GM13977 (cell line): ENCODE measurements at regions not wholly inside any gene's neighbourhood (a gene's known extent, or its start where the extent isn't known, plus 50 kb on each side); places are given as distances from the start of the nearest gene placed in this dataset.
"Not testable (repeated sequence)": the region's sequence is repeated elsewhere in the genome, so short reads cannot be mapped to it uniquely, and the experiment has no call there.

Source experiments
- DNase-seq: peaks from one replicate; pipeline ENCODE4 v3.0.0; 2012; ENCODE audit warnings: low spot score
- in situ Hi-C: fragments of 300-500 bp; cut with MboI; formaldehyde crosslinking; loops from one replicate; pipeline ENCODE4 v1.12.0; 2022; ENCODE audit warnings: low sequenced_read_pairs, low pct_unique_long_range_greater_than_20kb, mixed read lengths, inconsistent platforms; ENCODE audit not compliant: unreplicated experiment
- TF ChIP-seq, protein P1 (sequence below): IDR thresholded peaks from 2 replicates; pipeline ENCODE4 v1.5.1; 2012; ENCODE audit warnings: mild to moderate bottlenecking, control low read depth; ENCODE audit not compliant: insufficient read depth; ENCODE audit errors: extremely low read depth, missing control alignments

DNA sequence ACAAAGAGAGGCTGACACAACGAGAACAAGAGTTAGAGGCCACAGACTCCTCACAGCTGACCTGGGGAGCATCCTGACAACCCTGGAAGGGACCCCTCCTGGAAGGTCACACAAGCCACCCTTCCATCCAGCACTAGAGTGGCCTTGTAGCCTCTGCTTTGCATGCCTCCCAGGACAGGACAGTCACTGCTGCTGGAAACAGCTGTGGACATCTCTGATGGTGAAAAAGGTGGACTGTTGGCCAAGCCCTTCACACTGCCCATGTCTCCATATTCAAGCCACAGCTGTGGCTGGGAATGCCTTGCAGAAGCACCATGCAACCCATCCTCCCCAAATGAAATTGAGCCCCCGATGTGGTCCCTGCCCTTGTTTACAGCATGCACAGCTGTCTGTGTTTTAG lies 102.1 kb upstream of the SRSF6 start:
- TF ChIP-seq, protein P1, sequence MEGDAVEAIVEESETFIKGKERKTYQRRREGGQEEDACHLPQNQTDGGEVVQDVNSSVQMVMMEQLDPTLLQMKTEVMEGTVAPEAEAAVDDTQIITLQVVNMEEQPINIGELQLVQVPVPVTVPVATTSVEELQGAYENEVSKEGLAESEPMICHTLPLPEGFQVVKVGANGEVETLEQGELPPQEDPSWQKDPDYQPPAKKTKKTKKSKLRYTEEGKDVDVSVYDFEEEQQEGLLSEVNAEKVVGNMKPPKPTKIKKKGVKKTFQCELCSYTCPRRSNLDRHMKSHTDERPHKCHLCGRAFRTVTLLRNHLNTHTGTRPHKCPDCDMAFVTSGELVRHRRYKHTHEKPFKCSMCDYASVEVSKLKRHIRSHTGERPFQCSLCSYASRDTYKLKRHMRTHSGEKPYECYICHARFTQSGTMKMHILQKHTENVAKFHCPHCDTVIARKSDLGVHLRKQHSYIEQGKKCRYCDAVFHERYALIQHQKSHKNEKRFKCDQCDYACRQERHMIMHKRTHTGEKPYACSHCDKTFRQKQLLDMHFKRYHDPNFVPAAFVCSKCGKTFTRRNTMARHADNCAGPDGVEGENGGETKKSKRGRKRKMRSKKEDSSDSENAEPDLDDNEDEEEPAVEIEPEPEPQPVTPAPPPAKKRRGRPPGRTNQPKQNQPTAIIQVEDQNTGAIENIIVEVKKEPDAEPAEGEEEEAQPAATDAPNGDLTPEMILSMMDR = no peak
- in situ Hi-C loops = no loop called here
- DNase-seq = no peak

DNA sequence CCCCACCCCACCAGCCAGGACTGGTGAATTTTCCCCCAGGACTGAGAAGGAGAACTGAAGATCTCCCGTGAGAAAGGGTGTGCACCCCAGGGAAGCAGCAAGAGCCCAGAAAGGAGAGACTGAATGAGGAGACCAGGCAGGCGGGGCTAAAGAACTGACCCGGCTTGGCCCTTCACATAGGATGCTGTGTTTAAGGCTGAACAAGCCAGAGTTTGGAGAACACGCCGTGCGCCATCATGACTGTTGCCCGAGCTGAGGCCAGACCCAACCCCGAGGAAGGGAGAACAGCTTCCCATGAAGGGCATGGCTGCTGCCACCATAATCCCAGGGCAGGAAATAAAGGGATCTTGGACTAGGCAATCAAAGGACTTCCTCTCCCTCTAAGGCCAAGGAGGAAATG lies 104.7 kb upstream of the SRSF6 start:
- no peak for DNase-seq
- TF ChIP-seq, protein P1 = no peak
- in situ Hi-C loops = no loop called here

DNA sequence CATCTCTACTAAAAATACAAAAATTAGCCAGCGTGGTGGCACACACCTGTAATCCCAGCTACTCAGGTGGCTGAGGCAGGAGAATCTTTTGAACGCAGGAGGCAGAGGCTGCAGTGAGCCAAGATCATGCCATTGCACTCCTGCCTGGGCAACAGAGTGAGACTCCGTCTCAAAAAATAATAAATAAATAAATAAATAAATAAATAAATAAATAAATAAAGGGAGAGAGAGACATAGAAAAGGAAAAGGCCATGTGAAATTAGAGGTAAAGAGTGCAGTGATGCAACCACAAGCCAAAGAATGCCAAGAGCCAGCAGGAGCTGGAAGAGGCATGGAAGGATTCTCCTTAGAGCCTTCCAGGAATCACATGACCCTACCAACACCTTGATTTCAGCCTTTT lies 107.0 kb upstream of the SRSF6 start:
- DNase-seq, in situ Hi-C loops: not testable (repeated sequence)

DNA sequence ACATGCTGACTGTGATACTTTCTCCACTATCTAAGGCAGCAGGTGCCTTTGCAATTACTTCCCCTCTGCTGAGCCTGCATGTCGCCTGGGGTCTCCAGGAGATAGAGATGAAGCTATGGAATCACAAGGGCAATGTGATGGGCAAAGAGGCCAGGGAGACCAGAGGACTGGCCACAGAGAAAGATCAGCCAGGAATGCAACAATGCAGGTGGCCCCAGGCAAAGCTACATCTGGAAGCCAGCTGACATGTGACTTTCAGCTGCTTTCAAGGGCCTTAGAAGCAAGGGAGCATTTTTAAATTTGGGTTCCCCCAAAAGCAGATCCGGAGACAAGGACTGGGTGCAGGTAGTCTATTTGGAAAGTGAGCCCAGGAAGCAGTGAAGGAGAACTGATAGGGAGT lies 107.9 kb upstream of the SRSF6 start:
- TF ChIP-seq, protein P1 = no peak
- in situ Hi-C loops = no loop called here
- DNase-seq = no peak

DNA sequence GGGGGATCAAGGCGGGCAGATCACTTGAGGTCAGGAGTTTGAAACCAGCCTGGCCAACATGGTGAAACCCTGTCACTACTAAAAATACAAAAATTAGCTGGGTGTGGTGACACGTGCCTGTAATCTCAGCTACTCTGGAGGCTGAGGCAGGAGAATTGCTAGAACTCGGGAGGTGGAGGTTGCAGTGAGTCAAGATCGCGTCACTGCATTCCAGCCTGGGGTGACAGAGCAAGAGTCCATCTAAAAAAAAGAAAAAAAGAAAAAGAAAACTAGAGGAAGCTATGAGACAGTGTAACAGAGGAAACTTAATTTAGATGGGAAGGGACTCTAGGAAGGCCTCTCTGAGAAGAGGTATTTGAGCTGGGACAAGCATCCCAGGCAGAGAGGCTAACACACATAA lies 109.9 kb upstream of the SRSF6 start:
- DNase-seq, in situ Hi-C loops: not testable (repeated sequence)

DNA sequence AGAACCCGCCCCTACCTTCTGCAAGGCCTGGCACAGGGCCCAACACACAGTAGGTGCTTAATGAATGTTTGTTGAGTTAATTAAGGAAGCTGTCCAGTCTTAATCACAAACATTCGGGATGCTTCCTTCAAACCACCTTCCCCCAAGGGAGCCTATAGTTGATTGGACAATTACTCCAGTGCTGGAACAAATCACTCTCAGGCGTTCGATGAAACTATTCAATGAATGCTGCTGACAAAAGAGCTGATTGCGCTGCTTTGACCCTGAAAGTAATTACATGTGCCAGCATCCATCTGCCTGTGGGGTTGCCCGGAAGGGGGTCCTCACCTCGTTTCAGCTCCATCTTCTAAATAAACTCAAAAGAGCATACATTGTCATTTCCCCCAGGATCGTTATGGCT lies 112.0 kb upstream of the SRSF6 start:
- DNase-seq = no peak
- in situ Hi-C loops = no loop called here
- TF ChIP-seq, protein P1 = no peak

DNA sequence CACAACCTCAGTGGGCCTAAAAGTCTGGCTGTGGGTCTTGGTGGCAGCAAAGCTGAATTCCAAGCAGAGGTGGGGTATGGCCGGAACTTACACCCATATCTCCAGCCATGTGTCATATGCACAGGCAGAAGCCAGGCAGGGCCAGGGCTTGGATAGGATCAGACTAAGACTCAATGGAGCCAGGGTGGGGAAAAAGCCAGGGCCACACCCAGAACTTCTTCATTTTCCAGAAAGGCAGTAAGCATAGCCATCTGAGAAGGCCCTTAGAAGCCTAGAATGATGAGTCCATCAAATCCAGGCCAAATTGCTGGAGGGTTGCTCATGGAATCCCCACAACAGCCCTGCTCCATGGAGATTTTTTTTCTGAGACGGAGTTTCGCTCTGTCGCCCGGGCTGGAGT lies 116.2 kb upstream of the SRSF6 start:
- no peak for DNase-seq
- in situ Hi-C loops = no loop called here
- TF ChIP-seq, protein P1 = no peak

DNA sequence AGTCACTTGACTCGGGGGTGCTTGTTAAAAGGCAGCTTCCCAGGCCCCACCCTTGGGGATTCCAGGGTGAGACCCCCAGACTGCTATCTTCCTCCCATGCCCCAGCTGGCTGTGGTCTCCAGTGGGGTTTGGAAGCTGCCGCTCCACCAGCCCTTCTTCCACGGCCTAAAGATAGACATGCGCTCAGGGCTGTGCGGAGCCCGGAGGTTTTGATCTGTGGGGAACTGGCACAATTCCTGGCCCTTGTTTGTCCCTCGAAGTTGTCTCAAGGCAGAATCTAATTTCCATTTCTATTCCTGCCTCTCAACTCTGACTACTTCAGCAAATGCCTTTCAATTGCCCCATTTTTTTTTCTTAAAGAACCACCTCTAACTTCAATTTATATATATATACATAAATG lies 120.7 kb upstream of the SRSF6 start:
- TF ChIP-seq, protein P1 = no peak
- in situ Hi-C loops = no loop called here
- no peak for DNase-seq
